ENCODE measurements at regions not wholly inside any gene's neighbourhood (a gene's known extent, or its start where the extent isn't known, plus 50 kb on each side); places are given as distances from the start of the nearest gene placed in this dataset.

- TF ChIP-seq CTCF (conservative IDR thresholded peaks at IDR 0.05 in 1 of 2, IDR thresholded peaks at IDR 0.05 in 1 of 2; ENCODE audit: extremely low read depth in 1 of 2, insufficient read depth in 1 of 2, low read depth in 1 of 2, low read length in 2 of 2) (no peak), EZH2 (IDR thresholded peaks at IDR 0.05; ENCODE audit: borderline replicate concordance, low read length) (no peak)
Observed at GRCh38 chr6:155527443-155527842, 71.8 kb upstream of the NOX3 start.

All from mammary epithelial cell (primary cell).